ENCODE measurements at regions not wholly inside any gene's neighbourhood (a gene's known extent, or its start where the extent isn't known, plus 50 kb on each side); places are given as distances from the start of the nearest gene placed in this dataset.

DNA sequence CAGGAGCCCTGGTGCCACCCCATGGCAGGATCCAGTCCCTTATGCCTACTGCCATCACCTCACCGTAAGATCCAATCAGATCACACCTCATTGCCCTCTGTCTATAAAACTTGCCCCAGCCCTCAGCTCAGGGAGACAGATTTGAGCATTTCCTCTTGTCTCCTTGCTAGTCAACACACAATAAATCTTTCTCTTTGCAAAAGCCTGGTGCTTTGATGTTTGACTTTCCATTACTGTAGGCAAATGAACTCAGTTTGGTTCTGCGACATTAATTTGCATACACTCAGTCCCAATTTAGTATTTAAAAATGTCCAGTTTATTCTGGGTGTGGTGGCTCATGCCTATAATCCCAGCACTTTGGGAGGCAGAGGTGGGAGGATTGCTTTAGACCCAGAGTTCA is 188.4 kb downstream of the AEBP2 start:
- DNase-seq, result no peak

- DNase-seq, result no peak
These were observed 191.2 kb downstream of the AEBP2 start for GRCh38 chr12:19630536-19630935.

DNA sequence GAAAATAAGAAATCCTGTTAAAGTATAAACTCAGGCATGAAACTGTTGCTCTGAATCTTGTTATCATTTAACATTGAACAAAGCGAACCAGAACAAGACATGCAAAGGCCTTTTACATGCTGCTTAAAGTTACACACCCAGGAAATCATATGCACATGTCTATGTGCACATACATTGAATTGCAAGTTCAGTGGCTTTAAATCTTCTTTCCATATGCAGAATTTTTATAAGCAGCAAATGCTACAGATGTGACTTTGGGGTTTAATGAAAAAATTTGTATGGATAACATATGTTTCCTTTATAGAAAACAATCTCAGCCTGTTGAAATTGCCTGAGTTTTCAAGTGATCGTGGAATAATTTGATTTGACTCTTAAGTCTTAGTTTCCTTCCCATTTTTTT is 193.9 kb downstream of the AEBP2 start:
- DNase-seq, result no peak

GRCh38 chr12:19633641-19634040 is 194.3 kb downstream of the AEBP2 start:
- DNase-seq, result no peak

DNA sequence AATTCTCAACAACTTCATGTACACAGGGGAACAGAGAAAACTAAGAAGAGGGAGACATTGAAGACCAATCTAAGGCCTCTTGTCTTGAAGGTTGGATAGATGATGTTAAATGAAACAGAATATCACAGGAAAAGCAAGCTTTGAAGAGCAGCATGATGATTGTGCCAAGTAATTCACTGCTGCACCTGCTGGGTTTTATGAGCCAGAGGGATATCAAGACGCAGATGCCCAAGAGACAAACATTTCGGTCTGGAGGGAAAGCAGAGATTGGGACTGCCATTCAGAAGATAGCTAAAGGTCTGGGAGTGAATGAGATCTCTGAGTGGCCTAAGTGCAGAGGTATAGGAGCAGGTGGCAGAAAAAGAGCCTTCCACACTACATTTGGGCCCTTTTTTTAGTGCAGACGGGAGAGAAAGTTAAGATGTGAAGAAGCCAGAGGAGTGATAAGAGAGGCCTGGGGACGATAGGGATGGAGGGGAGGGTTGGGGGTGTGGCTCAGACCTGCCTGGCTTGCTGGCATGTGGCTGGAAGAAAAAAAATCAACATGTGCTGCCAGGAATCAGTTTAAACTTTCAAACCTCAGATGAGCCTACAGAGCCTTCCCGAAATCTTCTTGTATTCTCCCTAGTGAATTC is 200.6 kb downstream of the AEBP2 start:
- DNase-seq, result peak; percentile 18

DNA sequence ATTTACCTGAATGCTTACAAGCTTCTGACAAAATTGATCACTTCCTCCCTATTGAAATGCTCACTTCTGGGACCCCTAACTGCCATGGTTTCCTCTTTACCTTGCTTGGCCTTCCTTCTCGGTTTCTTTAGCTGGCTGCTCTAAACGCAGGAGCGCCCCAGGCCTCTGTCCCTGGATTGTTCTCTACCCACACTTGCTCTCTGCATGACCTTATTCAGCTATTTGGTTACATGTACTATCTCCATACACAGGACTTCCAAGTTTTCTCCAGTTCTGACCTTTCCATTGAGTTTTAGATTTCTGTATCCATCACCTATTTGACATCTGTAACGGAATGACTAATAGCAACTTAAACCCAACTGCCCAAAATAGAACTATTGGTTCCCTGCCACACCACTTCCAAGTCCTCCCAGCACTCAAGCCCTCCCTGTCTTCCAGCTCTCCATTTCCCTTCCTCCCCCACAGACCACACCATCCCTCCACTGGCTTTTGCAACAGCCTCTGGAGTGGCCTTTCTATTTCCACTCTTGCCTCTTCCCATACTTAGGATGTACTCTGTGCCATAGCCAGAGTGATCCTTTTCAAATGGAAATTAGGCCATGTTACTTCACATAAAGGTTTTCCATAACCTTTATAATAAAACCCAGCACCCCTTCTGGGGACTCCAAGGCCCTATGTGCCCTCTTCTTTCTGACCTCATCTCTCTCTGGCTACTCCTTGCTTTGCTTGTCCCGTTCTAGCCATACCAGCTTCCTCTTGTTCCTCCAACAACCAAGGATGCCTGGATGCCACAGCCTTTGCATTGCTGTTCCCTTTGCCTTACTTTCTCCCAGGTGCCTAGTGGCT is 202.2 kb downstream of the AEBP2 start:
- no peak for DNase-seq

DNA sequence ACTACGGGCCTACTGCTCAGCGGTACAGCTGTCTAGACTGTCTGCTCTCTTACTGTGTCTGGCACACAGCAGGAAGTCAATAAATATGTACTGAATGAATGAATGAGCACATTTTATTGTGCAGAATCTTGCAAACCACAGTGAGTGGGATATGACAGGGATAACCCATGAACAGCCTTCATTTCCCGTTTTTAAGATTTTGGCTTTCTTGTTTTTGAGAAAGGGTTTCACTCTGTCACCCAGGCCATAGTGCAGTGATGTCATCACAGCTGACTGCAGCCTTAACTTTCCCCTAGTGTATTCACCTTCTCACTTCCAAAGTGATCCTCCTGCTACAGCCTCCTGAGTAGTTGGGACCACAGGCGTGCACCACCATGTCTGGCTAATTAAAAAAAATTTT is 203.1 kb downstream of the AEBP2 start:
- no peak for DNase-seq

- DNase-seq, result no peak
These were observed 204.3 kb downstream of the AEBP2 start for GRCh38 chr12:19643635-19644034.

GRCh38 chr12:19644571-19644970 is 205.3 kb downstream of the AEBP2 start:
- DNase-seq, result no peak

DNA sequence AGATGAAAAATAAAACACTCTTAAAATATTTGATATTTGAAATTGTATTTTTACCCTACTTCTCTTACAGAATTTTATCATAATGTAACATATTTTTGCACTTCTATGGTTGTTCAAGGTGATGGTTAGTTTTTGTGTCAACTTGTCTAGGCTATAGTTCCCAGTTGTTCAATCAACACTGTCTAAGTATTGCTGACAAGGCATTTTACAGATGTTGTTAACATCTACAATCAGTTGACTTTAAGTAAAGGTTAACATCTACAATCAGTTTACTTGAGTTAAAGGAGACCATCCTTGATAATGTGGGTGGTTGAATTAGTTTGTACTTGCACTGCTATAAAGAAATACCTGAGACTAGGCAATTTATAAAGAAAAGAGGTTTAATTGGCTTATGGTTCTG is 206.5 kb downstream of the AEBP2 start:
- DNase-seq, result no peak

DNA sequence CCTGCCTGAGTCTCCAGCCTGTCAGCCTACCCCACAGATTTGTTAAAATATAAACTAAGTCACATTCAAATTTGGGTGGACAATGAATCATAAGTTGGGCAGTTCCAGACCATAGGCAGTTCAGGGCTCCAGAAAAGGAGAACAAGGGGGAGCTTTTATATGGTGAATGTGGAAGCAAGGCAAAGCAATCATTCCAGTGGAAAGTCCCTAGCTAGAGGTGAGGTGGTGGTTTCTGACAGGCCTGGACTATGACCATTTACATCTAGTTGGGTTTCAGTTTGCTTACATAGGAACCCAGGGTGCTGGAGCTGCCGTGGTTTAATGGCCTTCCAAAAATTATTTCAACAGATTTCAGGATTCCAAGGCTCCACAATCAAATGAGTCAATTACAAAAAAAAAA is 207.3 kb downstream of the AEBP2 start:
- DNase-seq, result no peak

DNA sequence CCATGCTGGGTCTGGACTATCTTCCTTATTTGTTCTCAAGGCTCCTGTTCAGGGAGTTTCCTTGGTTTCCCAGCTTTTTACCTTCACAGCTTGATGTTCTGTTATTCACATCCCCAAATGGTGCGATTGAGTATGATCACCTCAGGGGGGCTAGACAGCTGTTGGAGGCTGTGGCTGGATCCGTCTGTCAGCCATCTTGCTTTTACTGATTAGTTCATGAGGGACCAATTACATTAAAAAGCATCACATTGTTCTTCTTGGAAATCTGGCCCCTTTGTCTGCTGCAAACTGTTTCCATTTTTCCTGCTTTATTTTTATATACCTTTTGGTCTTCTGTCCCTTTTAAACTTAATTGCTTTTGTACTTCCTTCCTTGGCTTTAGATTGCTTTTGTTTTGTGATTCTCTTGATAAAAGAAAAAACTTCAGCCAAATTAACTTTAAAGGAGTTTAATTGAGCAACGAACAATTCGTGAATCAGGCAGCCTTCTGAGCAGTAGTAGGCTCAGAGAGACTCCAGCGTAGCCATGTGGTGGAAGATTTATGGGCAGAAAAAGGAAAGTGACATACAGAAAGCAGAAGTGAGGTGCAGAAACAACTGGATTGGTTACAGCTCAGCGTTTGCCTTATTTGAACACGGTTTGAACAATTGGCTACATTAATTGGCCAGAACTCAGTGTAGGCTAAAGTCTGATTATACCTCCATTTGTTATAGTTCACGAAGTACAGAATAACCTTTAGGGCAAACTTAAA is 208.7 kb downstream of the AEBP2 start:
- no peak for DNase-seq

- no peak for DNase-seq
These were observed 209.3 kb downstream of the AEBP2 start for GRCh38 chr12:19648591-19648990.

- DNase-seq, result no peak
These were observed 213.1 kb downstream of the AEBP2 start for GRCh38 chr12:19652386-19652785.

DNA sequence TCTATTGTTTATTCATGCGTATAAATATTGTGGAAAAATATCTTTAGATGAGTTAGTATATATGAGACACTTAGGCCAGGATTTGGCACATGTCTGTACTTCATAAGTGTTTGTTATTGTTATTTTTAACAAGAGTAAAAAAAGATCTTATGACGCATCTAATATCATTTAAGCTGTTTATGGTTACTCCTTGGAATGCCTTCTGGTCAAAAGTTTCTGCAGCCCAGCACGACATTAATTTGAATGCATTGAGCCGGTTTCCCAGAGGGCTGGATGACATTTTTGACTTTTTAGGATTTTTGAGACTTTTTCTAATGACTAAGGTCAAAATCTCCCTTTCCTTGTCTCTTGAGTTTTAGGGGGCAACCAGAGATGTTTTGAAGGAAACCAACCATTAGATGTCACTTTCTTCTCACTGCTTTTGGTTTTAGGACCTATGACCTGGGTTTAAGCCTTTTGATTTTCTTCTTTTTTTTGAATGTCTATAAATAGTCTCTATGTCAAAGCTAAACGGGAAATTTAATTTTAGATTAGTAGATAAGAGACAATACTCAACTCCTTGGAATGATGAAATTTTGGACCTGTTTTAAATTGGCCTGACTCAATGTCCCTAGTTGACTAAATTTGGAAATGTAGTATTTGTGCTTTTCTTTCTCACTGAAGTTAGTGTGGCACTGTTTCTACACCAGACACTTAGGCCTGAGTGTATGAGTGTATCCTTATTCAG is 215.5 kb downstream of the AEBP2 start:
- DNase-seq, result no peak

- no peak for DNase-seq
These were observed 217.9 kb downstream of the AEBP2 start for GRCh38 chr12:19657118-19657731.

DNA sequence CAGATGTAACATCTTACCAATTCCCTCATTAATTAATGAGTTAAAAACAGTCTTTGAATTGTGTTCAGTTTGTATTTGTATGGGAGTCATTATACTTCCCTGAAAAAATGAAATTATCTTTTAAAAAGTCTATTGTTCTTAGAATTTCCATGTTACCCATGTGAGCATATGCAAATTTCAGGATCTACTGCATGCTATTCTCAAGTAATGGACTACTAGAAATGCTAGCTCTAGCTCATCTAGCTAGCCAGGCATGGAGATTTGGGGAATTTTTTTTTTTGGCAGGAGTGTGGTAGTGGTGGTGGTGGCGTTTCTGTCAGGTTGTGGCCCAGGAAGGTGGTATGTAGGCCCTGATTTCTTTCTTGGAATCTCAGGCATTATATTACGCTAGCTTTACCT is 218.4 kb downstream of the AEBP2 start:
- DNase-seq, result no peak

- DNase-seq, result no peak
These were observed 219.8 kb downstream of the AEBP2 start for GRCh38 chr12:19659086-19659485.

DNA sequence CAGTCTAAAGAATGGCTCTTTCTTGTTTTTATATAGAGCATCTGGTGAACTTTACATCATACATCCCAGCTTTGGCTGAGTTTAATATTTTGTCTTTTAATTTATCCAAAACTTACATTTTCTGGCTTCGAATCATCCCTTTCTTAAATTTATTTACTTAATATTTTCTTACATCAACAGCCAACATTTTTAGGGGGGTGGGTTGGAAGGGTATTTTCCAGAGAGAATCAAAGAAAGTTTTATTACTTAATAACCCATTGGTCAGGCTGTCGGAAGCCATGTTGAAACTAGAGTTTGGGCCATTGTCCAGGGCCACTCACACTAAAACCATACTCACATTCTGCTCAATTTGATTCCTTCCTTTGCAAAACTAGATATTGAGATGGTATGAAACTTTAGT is 220.2 kb downstream of the AEBP2 start:
- DNase-seq, result no peak

GRCh38 chr12:19665121-19665900 is 226.0 kb downstream of the AEBP2 start:
- DNase-seq, result no peak

- DNase-seq, result no peak
These were observed 226.8 kb downstream of the AEBP2 start for GRCh38 chr12:19666070-19666469.

- DNase-seq, result no peak
These were observed 230.5 kb downstream of the AEBP2 start for GRCh38 chr12:19669793-19670192.

Measured in NCI-H1436 (cell line).